Astrocyte of the cerebellum (primary cell): ENCODE measurements at regions not wholly inside any gene's neighbourhood (a gene's known extent, or its start where the extent isn't known, plus 50 kb on each side); places are given as distances from the start of the nearest gene placed in this dataset.

Experiments used
- DNase-seq: peaks from one replicate; pipeline ENCODE4 v3.0.0-alpha.2; 2011; ENCODE audit warnings: low read depth
- H3K4me3 ChIP-seq: 2 replicates; pipeline ENCODE4 v1.5.1; 2011; ENCODE audit warnings: mild to moderate bottlenecking, low read depth, low read length, moderate library complexity
- CTCF ChIP-seq: IDR thresholded peaks from 2 replicates; pipeline ENCODE4 v1.5.1; 2012; ENCODE audit warnings: low read length, low read depth, moderate library complexity, mild to moderate bottlenecking; ENCODE audit errors: missing control alignments
- in situ Hi-C: cut with HindIII; loops from 2 replicates; pipeline ENCODE4 v1.10.0; 2017; ENCODE audit warnings: low sequenced_read_pairs

GRCh38 chr12:19896041-19896440 lies 456.7 kb downstream of the AEBP2 start:
- no peak for DNase-seq
- in situ Hi-C loops = no loop called here
- no peak for TF ChIP-seq CTCF
- no peak overlapping the region for H3K4me3 ChIP-seq

DNA sequence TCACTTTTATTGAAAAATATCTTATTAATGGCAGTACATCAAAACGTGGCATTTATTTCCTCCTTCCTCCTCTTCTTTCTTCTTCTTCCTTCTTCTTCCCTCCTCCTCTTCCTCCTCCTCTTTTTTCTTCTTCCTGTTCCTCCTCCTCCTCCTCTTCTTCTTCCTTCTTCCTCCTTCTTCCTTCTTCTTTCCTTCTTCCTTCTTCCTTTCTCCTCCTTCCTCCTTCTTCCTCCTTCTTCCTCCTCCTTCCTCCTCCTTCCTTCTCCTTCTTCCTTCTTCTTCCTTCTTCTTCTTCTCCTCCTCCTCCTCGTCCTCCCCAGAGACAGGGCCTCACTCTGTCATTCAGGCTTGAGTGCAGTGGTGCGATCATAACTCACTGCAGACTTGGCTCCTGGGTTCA lies 457.2 kb downstream of the AEBP2 start:
- H3K4me3 ChIP-seq = no peak overlapping the region
- TF ChIP-seq CTCF = no peak
- no peak for DNase-seq
- in situ Hi-C loops = no loop called here

- in situ Hi-C loops = no loop called here
- DNase-seq = no peak
- no peak for TF ChIP-seq CTCF
- no peak overlapping the region for H3K4me3 ChIP-seq
Observed at GRCh38 chr12:19897900-19898408, 458.7 kb downstream of the AEBP2 start.

GRCh38 chr12:19901841-19902240 lies 462.5 kb downstream of the AEBP2 start:
- TF ChIP-seq CTCF = no peak
- no peak for DNase-seq
- H3K4me3 ChIP-seq = no peak overlapping the region
- in situ Hi-C loops = no loop called here

GRCh38 chr12:19904819-19905218 lies 463.5 kb upstream of the PDE3A start:
- in situ Hi-C loops = no loop called here
- no peak for TF ChIP-seq CTCF
- no peak overlapping the region for H3K4me3 ChIP-seq
- no peak for DNase-seq

DNA sequence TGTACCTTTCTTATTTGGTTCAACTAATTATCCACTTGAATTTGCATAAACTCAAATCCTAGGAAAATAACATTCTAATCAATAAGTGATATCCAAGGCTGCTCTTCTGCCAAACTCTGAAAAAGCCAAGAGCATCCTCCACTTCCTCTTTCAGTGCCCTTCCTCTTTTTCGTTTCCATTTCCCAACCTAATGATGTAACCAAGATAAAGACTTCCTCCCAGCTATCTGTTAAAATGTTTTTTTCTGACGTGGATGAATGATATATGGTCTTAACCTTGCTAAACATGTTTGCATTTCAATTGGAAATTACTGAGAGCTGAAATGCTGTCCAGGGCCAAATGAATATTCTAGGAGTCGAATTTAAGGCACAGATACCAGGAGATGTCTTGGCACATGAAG lies 459.5 kb upstream of the PDE3A start:
- in situ Hi-C loops = no loop called here
- DNase-seq = no peak
- TF ChIP-seq CTCF = no peak
- no peak overlapping the region for H3K4me3 ChIP-seq

- no peak for TF ChIP-seq CTCF
- in situ Hi-C loops = no loop called here
- no peak for DNase-seq
- no peak overlapping the region for H3K4me3 ChIP-seq
Observed at GRCh38 chr12:19909418-19909817, 458.9 kb upstream of the PDE3A start.
